ENCODE measurements at regions not wholly inside any gene's neighbourhood (a gene's known extent, or its start where the extent isn't known, plus 50 kb on each side); places are given as distances from the start of the nearest gene placed in this dataset.

- ChIA-PET POLR2A (no interaction called here), CTCF (no interaction called here)
- TF ChIP-seq CTCF (IDR thresholded peaks at IDR 0.05; ENCODE audit: control extremely low read depth, extremely low read depth, low read depth, missing control alignments): no peak
- no peak for DNase-seq (ENCODE audit: extremely low spot score)
These were observed 693.3 kb upstream of the WWC1 start for GRCh38 chr5:167598166-167598565.

GRCh38 chr5:167602067-167602466 lies 689.4 kb upstream of the WWC1 start:
- ChIA-PET POLR2A (no interaction called here), CTCF (no interaction called here)
- no peak for TF ChIP-seq CTCF (IDR thresholded peaks at IDR 0.05; ENCODE audit: control extremely low read depth, extremely low read depth, low read depth, missing control alignments)
- no peak for DNase-seq (ENCODE audit: extremely low spot score)

GRCh38 chr5:167603135-167603534 lies 688.3 kb upstream of the WWC1 start:
- CTCF ChIA-PET: no interaction called here
- no peak for TF ChIP-seq CTCF (IDR thresholded peaks at IDR 0.05; ENCODE audit: control extremely low read depth, extremely low read depth, low read depth, missing control alignments)

GRCh38 chr5:167608390-167609272 lies 682.8 kb upstream of the WWC1 start:
- CTCF ChIA-PET: no interaction called here
- DNase-seq (ENCODE audit: extremely low spot score): no peak
- POLR2A ChIA-PET: no interaction called here
- no peak for TF ChIP-seq CTCF (IDR thresholded peaks at IDR 0.05; ENCODE audit: control extremely low read depth, extremely low read depth, low read depth, missing control alignments)

More at GRCh38 chr5:167603135-167603534, 688.3 kb upstream of the WWC1 start:
- POLR2A ChIA-PET: no interaction called here
- no peak for DNase-seq (ENCODE audit: extremely low spot score)

GRCh38 chr5:167614294-167615021 lies 677.0 kb upstream of the WWC1 start:
- ChIA-PET POLR2A (no interaction called here), CTCF (no interaction called here)
- DNase-seq (ENCODE audit: extremely low spot score): no peak
- no peak for TF ChIP-seq CTCF (IDR thresholded peaks at IDR 0.05; ENCODE audit: control extremely low read depth, extremely low read depth, low read depth, missing control alignments)

GRCh38 chr5:167616043-167616890 lies 675.2 kb upstream of the WWC1 start:
- DNase-seq (ENCODE audit: extremely low spot score): no peak
- TF ChIP-seq CTCF (IDR thresholded peaks at IDR 0.05; ENCODE audit: control extremely low read depth, extremely low read depth, low read depth, missing control alignments): no peak
- ChIA-PET CTCF (no interaction called here), POLR2A (no interaction called here)

Measured in GM10248 (cell line).